ENCODE measurements at regions not wholly inside any gene's neighbourhood (a gene's known extent, or its start where the extent isn't known, plus 50 kb on each side); places are given as distances from the start of the nearest gene placed in this dataset.

DNA sequence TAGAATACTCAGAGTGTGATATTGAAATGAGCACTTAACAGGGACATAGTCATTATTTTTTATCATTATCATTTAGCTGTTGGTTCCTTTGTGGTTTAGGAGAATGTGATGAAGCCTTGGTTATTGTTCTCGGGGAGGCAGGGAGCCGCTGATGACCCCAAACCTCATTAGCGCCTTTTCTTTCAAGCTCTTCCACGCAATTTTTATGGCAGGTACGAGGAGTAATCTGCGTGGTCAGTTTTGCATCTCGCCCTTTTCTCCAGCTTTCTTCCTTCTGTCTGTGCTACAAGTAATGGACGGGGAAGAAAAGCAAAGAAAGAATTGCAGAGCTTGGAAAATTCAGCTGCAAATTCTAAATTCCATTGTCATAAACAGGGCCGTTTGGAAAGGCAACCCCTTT is 338.4 kb downstream of the GLRX3 start:
- Histone ChIP-seq H3K9me3 (no peaks in the 10 kb centered on the region), H3K27ac (no peak overlapping the region), H3K27me3 (no peaks in the 10 kb centered on the region), H3K4me3 (no peak overlapping the region), H3K4me1 (no peaks in the 10 kb centered on the region), H3K36me3 (no peaks in the 10 kb centered on the region)
- TF ChIP-seq, protein P1, sequence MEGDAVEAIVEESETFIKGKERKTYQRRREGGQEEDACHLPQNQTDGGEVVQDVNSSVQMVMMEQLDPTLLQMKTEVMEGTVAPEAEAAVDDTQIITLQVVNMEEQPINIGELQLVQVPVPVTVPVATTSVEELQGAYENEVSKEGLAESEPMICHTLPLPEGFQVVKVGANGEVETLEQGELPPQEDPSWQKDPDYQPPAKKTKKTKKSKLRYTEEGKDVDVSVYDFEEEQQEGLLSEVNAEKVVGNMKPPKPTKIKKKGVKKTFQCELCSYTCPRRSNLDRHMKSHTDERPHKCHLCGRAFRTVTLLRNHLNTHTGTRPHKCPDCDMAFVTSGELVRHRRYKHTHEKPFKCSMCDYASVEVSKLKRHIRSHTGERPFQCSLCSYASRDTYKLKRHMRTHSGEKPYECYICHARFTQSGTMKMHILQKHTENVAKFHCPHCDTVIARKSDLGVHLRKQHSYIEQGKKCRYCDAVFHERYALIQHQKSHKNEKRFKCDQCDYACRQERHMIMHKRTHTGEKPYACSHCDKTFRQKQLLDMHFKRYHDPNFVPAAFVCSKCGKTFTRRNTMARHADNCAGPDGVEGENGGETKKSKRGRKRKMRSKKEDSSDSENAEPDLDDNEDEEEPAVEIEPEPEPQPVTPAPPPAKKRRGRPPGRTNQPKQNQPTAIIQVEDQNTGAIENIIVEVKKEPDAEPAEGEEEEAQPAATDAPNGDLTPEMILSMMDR (IDR thresholded peaks at IDR 0.05) = no peak
- intact Hi-C loops (cut with DNase I) = no loop called here
- no peak for DNase-seq (ENCODE audit: low spot score in 2 of 2)

DNA sequence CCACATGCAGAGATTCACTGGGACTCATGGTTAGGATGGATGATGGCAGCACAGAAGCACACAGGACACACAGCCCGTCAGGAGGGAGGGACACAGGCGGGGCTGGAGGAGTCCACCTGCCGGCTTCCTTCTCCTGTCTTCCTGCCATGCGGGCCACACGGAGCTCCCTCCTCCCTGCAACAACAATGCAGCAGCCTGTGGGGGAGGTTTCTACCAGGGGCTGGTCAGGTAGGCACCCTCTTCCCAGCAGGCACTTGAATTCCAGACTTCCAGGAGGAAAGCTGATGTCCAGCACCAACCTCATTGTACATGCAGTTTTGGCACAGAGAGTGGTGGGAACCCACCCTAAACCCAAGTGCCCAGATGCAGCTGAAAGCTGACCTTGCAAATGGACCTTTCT is 341.2 kb downstream of the GLRX3 start:
- Histone ChIP-seq H3K36me3 (no peaks in the 10 kb centered on the region), H3K9me3 (no peaks in the 10 kb centered on the region), H3K4me3 (no peak overlapping the region), H3K27ac (no peak overlapping the region), H3K4me1 (no peaks in the 10 kb centered on the region), H3K27me3 (no peaks in the 10 kb centered on the region)
- intact Hi-C loops (cut with DNase I) = no loop called here
- TF ChIP-seq, protein P1 (IDR thresholded peaks at IDR 0.05) = no peak
- no peak for DNase-seq (ENCODE audit: low spot score in 2 of 2)

DNA sequence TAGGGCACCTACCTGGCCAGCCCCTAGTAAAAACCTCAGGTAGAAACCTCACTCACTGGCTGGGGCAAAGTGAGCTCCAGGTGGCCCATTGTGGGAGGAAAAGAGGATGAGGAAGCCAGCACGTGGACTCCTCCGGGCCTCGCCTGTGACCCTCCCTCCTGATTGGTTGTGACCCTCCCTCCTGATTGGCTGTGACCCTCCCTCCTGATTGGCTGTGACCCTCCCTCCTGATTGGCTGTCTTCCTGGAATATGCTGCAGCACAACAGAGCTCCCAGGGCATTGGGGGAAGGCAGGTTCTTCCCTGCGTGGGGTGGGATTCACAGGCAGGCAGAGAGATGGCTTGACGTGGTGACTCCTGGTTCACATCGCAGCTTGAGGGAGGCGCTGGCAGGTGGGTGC is 343.0 kb downstream of the GLRX3 start:
- TF ChIP-seq, protein P1 (IDR thresholded peaks at IDR 0.05) = no peak

DNA sequence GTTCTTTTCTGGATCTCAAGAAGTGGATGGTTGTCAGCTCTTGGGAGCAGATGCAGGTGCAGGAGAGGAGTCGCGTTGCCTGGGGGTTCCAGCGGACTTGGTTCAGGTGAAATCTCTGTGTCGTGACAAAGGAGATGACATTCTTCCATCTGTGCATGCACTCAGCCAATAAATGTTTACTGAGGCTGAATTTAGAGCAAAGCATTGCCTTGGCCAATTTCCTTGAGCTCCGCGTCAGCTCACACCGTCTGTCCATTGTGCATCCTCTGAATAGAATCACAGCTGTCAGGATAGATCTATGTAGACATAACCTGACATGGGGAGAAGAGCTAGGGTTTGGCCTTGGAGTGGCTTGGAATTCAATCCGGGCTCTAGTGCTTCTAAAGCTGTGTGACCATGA is 343.7 kb downstream of the GLRX3 start:
- intact Hi-C loops (cut with DNase I) = no loop called here
- no peak for DNase-seq (ENCODE audit: low spot score in 2 of 2)

More for the DNA sequence above, 343.0 kb downstream of the GLRX3 start:
- H3K27ac ChIP-seq = no peak overlapping the region
- no peak overlapping the region for H3K4me3 ChIP-seq
- DNase-seq (ENCODE audit: low spot score in 2 of 2) = no peak
- H3K36me3 ChIP-seq = no peaks in the 10 kb centered on the region
- H3K4me1 ChIP-seq = no peaks in the 10 kb centered on the region
- no peaks in the 10 kb centered on the region for H3K9me3 ChIP-seq
- no peaks in the 10 kb centered on the region for H3K27me3 ChIP-seq
- intact Hi-C loops (cut with DNase I) = no loop called here

DNA sequence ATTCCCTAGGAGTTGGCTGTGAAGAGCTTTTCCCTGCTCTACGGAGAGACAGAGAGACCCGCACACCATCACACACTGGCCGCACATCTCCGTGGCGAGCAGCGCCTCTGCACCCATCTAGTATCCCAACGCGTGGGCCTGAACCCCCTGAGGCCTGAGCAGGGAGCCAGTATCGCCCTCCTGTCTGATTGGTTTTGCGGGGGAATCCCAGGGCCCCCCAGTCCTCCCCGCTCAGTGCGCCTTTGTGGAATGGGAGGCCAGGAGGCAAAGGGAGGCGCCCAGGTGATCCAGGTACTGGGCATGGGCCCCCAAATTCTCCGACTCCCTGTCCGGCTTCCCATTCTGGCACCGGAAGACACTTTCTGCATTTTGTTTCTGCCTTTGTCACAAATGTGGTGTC is 344.3 kb downstream of the GLRX3 start:
- intact Hi-C loops (cut with DNase I) = no loop called here
- no peak for DNase-seq (ENCODE audit: low spot score in 2 of 2)
- TF ChIP-seq, protein P1 (IDR thresholded peaks at IDR 0.05) = no peak

More for the DNA sequence above, 343.7 kb downstream of the GLRX3 start:
- Histone ChIP-seq H3K27me3 (no peaks in the 10 kb centered on the region), H3K27ac (no peak overlapping the region), H3K36me3 (no peaks in the 10 kb centered on the region), H3K9me3 (no peaks in the 10 kb centered on the region), H3K4me3 (no peak overlapping the region), H3K4me1 (no peaks in the 10 kb centered on the region)
- TF ChIP-seq, protein P1 (IDR thresholded peaks at IDR 0.05) = no peak

More for the DNA sequence above, 344.3 kb downstream of the GLRX3 start:
- Histone ChIP-seq H3K27ac (no peak overlapping the region), H3K4me1 (no peaks in the 10 kb centered on the region), H3K9me3 (no peaks in the 10 kb centered on the region), H3K4me3 (no peak overlapping the region), H3K36me3 (no peaks in the 10 kb centered on the region), H3K27me3 (no peaks in the 10 kb centered on the region)

Data from ascending aorta (tissue), 2 donors.